Activated CD4-positive, alpha-beta memory T cell treated with anti-CD3 and anti-CD28 coated beads, Interleukin-2, amount 10 ng/mL, durations not matched to agents 7 days and 5 days (primary cell): ENCODE measurements at regions not wholly inside any gene's neighbourhood (a gene's known extent, or its start where the extent isn't known, plus 50 kb on each side); places are given as distances from the start of the nearest gene placed in this dataset.

Experiments used
- CTCF ChIA-PET: fragments of 350-600 bp; sonication (Branson Sonifier 250); formaldehyde crosslinking; loops from one replicate; lab custom pipeline; 2021; ENCODE audit warnings: antibody characterized with exemption, inconsistent platforms; lab: Charles Lee
- POLR2A ChIA-PET: fragments of 350-600 bp; sonication (Branson Sonifier 250); formaldehyde crosslinking; loops from one replicate; lab custom pipeline; 2021; ENCODE audit warnings: antibody characterized with exemption; lab: Charles Lee
- DNase-seq: peaks from one replicate; pipeline ENCODE4 v3.0.0-alpha.2; 2020
- H3K27ac Mint-ChIP-seq: one replicate; pipeline ENCODE4 v1.8.0; 2021; ENCODE audit warnings: mild to moderate bottlenecking, mixed read lengths
- H3K27me3 Mint-ChIP-seq: one replicate; pipeline ENCODE4 v1.8.0; 2021; ENCODE audit warnings: mixed read lengths
- H3K36me3 Mint-ChIP-seq: one replicate; pipeline ENCODE4 v1.8.0; 2021; ENCODE audit warnings: low read depth, mixed read lengths
- H3K4me1 Mint-ChIP-seq: one replicate; pipeline ENCODE4 v1.8.0; 2021; ENCODE audit warnings: mixed read lengths
- H3K4me3 Mint-ChIP-seq: one replicate; pipeline ENCODE4 v1.8.0; 2021; ENCODE audit warnings: mild to moderate bottlenecking, mixed read lengths
- H3K9me3 Mint-ChIP-seq: one replicate; pipeline ENCODE4 v1.8.0; 2021; ENCODE audit warnings: mixed read lengths

GRCh38 chr1:23625929-23626535, 65.6 kb upstream of the RPL11 start:
- peaks cover 3% of the 10 kb centered on the region for H3K27me3 Mint-ChIP-seq
- H3K4me1 Mint-ChIP-seq: peaks cover 27% of the 10 kb centered on the region
- peaks cover 4% of the 10 kb centered on the region for H3K36me3 Mint-ChIP-seq
- no peak overlapping the region for H3K27ac Mint-ChIP-seq
- ChIA-PET CTCF (interaction anchor here (1.1 kb wide), 1 partner anchor 39 kb away, joined by 3 read pairs; no protein-coding TSS in a partner anchor), POLR2A (interaction anchor here (3.8 kb wide), 1 partner anchor 67 kb away, joined by 16 read pairs; the partner anchor contains the start of gene ID3)
- H3K9me3 Mint-ChIP-seq: peaks cover 2% of the 10 kb centered on the region
- no peak for DNase-seq
- H3K4me3 Mint-ChIP-seq: no peak overlapping the region

- peaks cover 33% of the 10 kb centered on the region for H3K4me1 Mint-ChIP-seq
- POLR2A ChIA-PET: interaction anchor here (1.0 to 3.8 kb wide), 2 partner anchors 66 to 96 kb away, joined by 4 to 16 read pairs; partner anchors contain the start of gene ID3
- CTCF ChIA-PET: interaction anchor here (1.1 kb wide), 1 partner anchor 40 kb away, joined by 3 read pairs; no protein-coding TSS in a partner anchor
- peaks cover 9% of the 10 kb centered on the region for H3K27me3 Mint-ChIP-seq
- H3K9me3 Mint-ChIP-seq: peaks cover 2% of the 10 kb centered on the region
- DNase-seq: no peak
- no peak overlapping the region for H3K27ac Mint-ChIP-seq
- no peak overlapping the region for H3K4me3 Mint-ChIP-seq
- peaks cover 4% of the 10 kb centered on the region for H3K36me3 Mint-ChIP-seq
Measured at GRCh38 chr1:23625459-23625858, 66.1 kb upstream of the RPL11 start.

- peaks cover 9% of the 10 kb centered on the region for H3K27me3 Mint-ChIP-seq
- H3K4me1 Mint-ChIP-seq: peaks cover 41% of the 10 kb centered on the region
- ChIA-PET CTCF (interaction anchor here (0.8 to 1.1 kb wide), 3 partner anchors 10 to 15 kb away, joined by 3 to 4 read pairs (median 3); no protein-coding TSS in a partner anchor), POLR2A (interaction anchor here (1.0 kb wide), 1 partner anchor 95 kb away, joined by 4 read pairs; no protein-coding TSS in a partner anchor)
- no peak overlapping the region for H3K4me3 Mint-ChIP-seq
- H3K9me3 Mint-ChIP-seq: peaks cover 2% of the 10 kb centered on the region
- no peak for DNase-seq
- H3K27ac Mint-ChIP-seq: no peak overlapping the region
- peaks cover 4% of the 10 kb centered on the region for H3K36me3 Mint-ChIP-seq
Measured at GRCh38 chr1:23624440-23624839, 65.1 kb upstream of the ID3 start.

- POLR2A ChIA-PET: no interaction called here
- no peak overlapping the region for H3K4me3 Mint-ChIP-seq
- no peak overlapping the region for H3K27ac Mint-ChIP-seq
- peaks cover 2% of the 10 kb centered on the region for H3K9me3 Mint-ChIP-seq
- peaks cover 9% of the 10 kb centered on the region for H3K36me3 Mint-ChIP-seq
- peaks cover 17% of the 10 kb centered on the region for H3K27me3 Mint-ChIP-seq
- CTCF ChIA-PET: interaction anchor here (0.7 to 5.8 kb wide), 4 partner anchors 12 to 48 kb away, joined by 3 to 43 read pairs (median 4); no protein-coding TSS in a partner anchor
- H3K4me1 Mint-ChIP-seq: peaks cover 47% of the 10 kb centered on the region
- DNase-seq: no peak
Measured at GRCh38 chr1:23622284-23622683, 63.0 kb upstream of the ID3 start.

GRCh38 chr1:23620605-23621004, 61.3 kb upstream of the ID3 start:
- POLR2A ChIA-PET: interaction anchor here (1.3 to 5.5 kb wide), 9 partner anchors 9 to 91 kb away, joined by 4 to 35 read pairs (median 7); partner anchors contain the start of genes E2F2 and ID3
- no peak overlapping the region for H3K4me3 Mint-ChIP-seq
- H3K9me3 Mint-ChIP-seq: peaks cover 2% of the 10 kb centered on the region
- peaks cover 50% of the 10 kb centered on the region for H3K4me1 Mint-ChIP-seq
- CTCF ChIA-PET: interaction anchor here (0.9 to 5.8 kb wide), 5 partner anchors 13 to 81 kb away, joined by 3 to 43 read pairs (median 3); no protein-coding TSS in a partner anchor
- DNase-seq: no peak
- H3K27ac Mint-ChIP-seq: peak overlapping the region; percentile 41
- peaks cover 15% of the 10 kb centered on the region for H3K27me3 Mint-ChIP-seq
- H3K36me3 Mint-ChIP-seq: peaks cover 6% of the 10 kb centered on the region

GRCh38 chr1:23619299-23620188, 60.2 kb upstream of the ID3 start:
- CTCF ChIA-PET: interaction anchor here (0.6 to 5.8 kb wide), 8 partner anchors 14 to 275 kb away, joined by 3 to 43 read pairs (median 4); partner anchors contain the start of gene HNRNPR
- H3K4me3 Mint-ChIP-seq: peak overlapping the region; percentile 67
- DNase-seq: peak; percentile 76

GRCh38 chr1:23618586-23619083, 59.3 kb upstream of the ID3 start:
- Mint-ChIP-seq H3K4me1 (peaks cover 57% of the 10 kb centered on the region), H3K36me3 (peaks cover 6% of the 10 kb centered on the region)

More at GRCh38 chr1:23619299-23620188, 60.2 kb upstream of the ID3 start:
- POLR2A ChIA-PET: interaction anchor here (1.0 to 5.5 kb wide), 9 partner anchors 8 to 90 kb away, joined by 3 to 35 read pairs (median 9); partner anchors contain the start of genes E2F2 and ID3
- Mint-ChIP-seq H3K9me3 (peaks cover 1% of the 10 kb centered on the region), H3K27me3 (peaks cover 15% of the 10 kb centered on the region), H3K36me3 (peaks cover 6% of the 10 kb centered on the region), H3K4me1 (peaks cover 53% of the 10 kb centered on the region), H3K27ac (peak overlapping the region; percentile 70)

GRCh38 chr1:23617084-23617521, 57.8 kb upstream of the ID3 start:
- Mint-ChIP-seq H3K4me1 (peaks cover 72% of the 10 kb centered on the region), H3K36me3 (peaks cover 6% of the 10 kb centered on the region), H3K4me3 (no peak overlapping the region), H3K27me3 (peaks cover 15% of the 10 kb centered on the region), H3K9me3 (no peaks in the 10 kb centered on the region), H3K27ac (no peak overlapping the region)
- no peak for DNase-seq
- CTCF ChIA-PET: no interaction called here
- POLR2A ChIA-PET: interaction anchor here (0.7 to 5.5 kb wide), 3 partner anchors 60 to 87 kb away, joined by 3 to 35 read pairs (median 34); partner anchors contain the start of genes E2F2 and ID3

More at GRCh38 chr1:23618586-23619083, 59.3 kb upstream of the ID3 start:
- peak overlapping the region; percentile 64 for H3K4me3 Mint-ChIP-seq
- ChIA-PET POLR2A (interaction anchor here (0.8 to 5.5 kb wide), 6 partner anchors 16 to 89 kb away, joined by 3 to 35 read pairs (median 12); partner anchors contain the start of genes E2F2 and ID3), CTCF (interaction anchor here (0.6 to 5.8 kb wide), 6 partner anchors 15 to 274 kb away, joined by 3 to 43 read pairs (median 4); partner anchors contain the start of gene HNRNPR)
- no peaks in the 10 kb centered on the region for H3K9me3 Mint-ChIP-seq
- peak overlapping the region; percentile 18 for H3K27ac Mint-ChIP-seq
- H3K27me3 Mint-ChIP-seq: peaks cover 15% of the 10 kb centered on the region
- no peak for DNase-seq

- ChIA-PET CTCF (no interaction called here), POLR2A (interaction anchor here (5.5 kb wide), 1 partner anchor 86 kb away, joined by 35 read pairs; the partner anchor contains the start of gene E2F2)
- Mint-ChIP-seq H3K27me3 (peaks cover 15% of the 10 kb centered on the region), H3K36me3 (peaks cover 6% of the 10 kb centered on the region), H3K4me1 (peaks cover 79% of the 10 kb centered on the region), H3K4me3 (no peak overlapping the region), H3K9me3 (no peaks in the 10 kb centered on the region), H3K27ac (no peak overlapping the region)
- DNase-seq: no peak
Measured at GRCh38 chr1:23616292-23616824, 57.1 kb upstream of the ID3 start.

GRCh38 chr1:23615852-23616251, 56.6 kb upstream of the ID3 start:
- H3K27me3 Mint-ChIP-seq: peaks cover 13% of the 10 kb centered on the region
- ChIA-PET CTCF (no interaction called here), POLR2A (no interaction called here)
- H3K36me3 Mint-ChIP-seq: peaks cover 6% of the 10 kb centered on the region
- H3K27ac Mint-ChIP-seq: no peak overlapping the region
- no peak for DNase-seq
- no peak overlapping the region for H3K4me3 Mint-ChIP-seq
- H3K9me3 Mint-ChIP-seq: no peaks in the 10 kb centered on the region
- peaks cover 79% of the 10 kb centered on the region for H3K4me1 Mint-ChIP-seq

- Mint-ChIP-seq H3K9me3 (no peaks in the 10 kb centered on the region), H3K4me1 (peaks cover 78% of the 10 kb centered on the region), H3K36me3 (peaks cover 6% of the 10 kb centered on the region), H3K4me3 (no peak overlapping the region), H3K27ac (no peak overlapping the region), H3K27me3 (peaks cover 9% of the 10 kb centered on the region)
- POLR2A ChIA-PET: no interaction called here
- CTCF ChIA-PET: no interaction called here
- no peak for DNase-seq
Measured at GRCh38 chr1:23615423-23615822, 56.1 kb upstream of the ID3 start.
